ENCODE measurements at regions not wholly inside any gene's neighbourhood (a gene's known extent, or its start where the extent isn't known, plus 50 kb on each side); places are given as distances from the start of the nearest gene placed in this dataset.

- TF ChIP-seq PKNOX1 (IDR thresholded peaks at IDR 0.05) (no peak), FOXA1 (IDR thresholded peaks at IDR 0.05) (no peak), SP1 (IDR thresholded peaks at IDR 0.05) (no peak), BHLHE40 (IDR thresholded peaks at IDR 0.05; ENCODE audit: borderline replicate concordance) (no peak), HDGF (IDR thresholded peaks at IDR 0.05; ENCODE audit: borderline replicate concordance) (no peak), ARNT (IDR thresholded peaks at IDR 0.05) (no peak), SUZ12 (IDR thresholded peaks at IDR 0.05) (no peak), FOXM1 (IDR thresholded peaks at IDR 0.05; ENCODE audit: borderline replicate concordance) (no peak), LEF1 (IDR thresholded peaks at IDR 0.05; ENCODE audit: borderline replicate concordance) (no peak), TARDBP (IDR thresholded peaks at IDR 0.05) (no peak)
These were observed 194.8 kb upstream of the SALL3 start for GRCh38 chr18:78784861-78785260.
